A549 (cell line): ENCODE measurements at regions not wholly inside any gene's neighbourhood (a gene's known extent, or its start where the extent isn't known, plus 50 kb on each side); places are given as distances from the start of the nearest gene placed in this dataset.

Experiments used
- CTCF ChIP-seq: fragments of >200 bp; sonication (Bioruptor Twin); formaldehyde crosslinking; IDR thresholded peaks from 3 replicates; pipeline ENCODE4 v1.5.1; 2016
- EP300 ChIP-seq, 2 experiments: fragments of >200 bp; sonication (Bioruptor Twin); formaldehyde crosslinking; IDR thresholded peaks; 2 replicates in 1 of 2; 3 replicates in 1 of 2; pipeline ENCODE4 v1.6.1; 2016 to 2017
- MAZ ChIP-seq: fragments of 150-350 bp; IDR thresholded peaks from 2 replicates; pipeline ENCODE4 v1.6.1; 2014; ENCODE audit warnings: antibody characterized with exemption, low read depth, low read length, borderline replicate concordance
- POLR2A ChIP-seq: IDR thresholded peaks from 2 replicates; pipeline ENCODE4 v1.6.1; 2012; ENCODE audit warnings: mild to moderate bottlenecking, low read length
- RAD21 ChIP-seq, 2 experiments: fragments of >200 bp in 1 of 2; sonication (Bioruptor Twin) in 1 of 2; formaldehyde crosslinking in 1 of 2; IDR thresholded peaks in 1 of 2; conservative IDR thresholded peaks in 1 of 2; 2 replicates in 1 of 2; 3 replicates in 1 of 2; pipeline ENCODE4 v1.6.1; 2012 to 2018; ENCODE audit warnings: inconsistent platforms in 1 of 2

DNA sequence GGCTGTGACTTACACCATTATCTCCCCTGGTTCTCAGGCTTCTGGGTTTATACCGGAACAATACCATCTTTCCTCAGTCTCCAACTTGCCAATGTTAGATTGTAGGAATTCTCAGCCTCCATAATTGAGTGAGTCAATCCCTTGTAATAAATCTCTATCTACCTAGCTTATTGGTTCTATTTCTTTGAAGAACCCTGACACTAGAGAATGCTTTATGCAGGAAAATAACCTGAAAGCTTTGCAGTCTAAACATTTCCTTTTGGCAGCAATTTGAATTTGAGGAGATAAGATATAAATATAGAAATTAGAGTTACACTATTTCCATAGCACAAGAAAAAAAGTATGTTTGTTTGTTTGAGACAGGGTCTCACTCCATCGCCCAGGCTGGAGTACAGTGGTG is 278.1 kb upstream of the CDH18 start:
- TF ChIP-seq CTCF (no peak), MAZ (no peak), POLR2A (no peak), RAD21 (conservative IDR thresholded peaks at IDR 0.05 in 1 of 2, IDR thresholded peaks at IDR 0.05 in 1 of 2) (no peak), EP300 (IDR thresholded peaks at IDR 0.05) (no peak)
